IPS-18c (cell line): ENCODE measurements at regions not wholly inside any gene's neighbourhood (a gene's known extent, or its start where the extent isn't known, plus 50 kb on each side); places are given as distances from the start of the nearest gene placed in this dataset.

ENCODE experiments used
- H3K4me3 ChIP-seq: 2 replicates; pipeline ENCODE4 v1.7.0; 2013; ENCODE audit warnings: low read depth, mild to moderate bottlenecking, low read length, moderate library complexity; ENCODE audit not compliant: insufficient read depth
- H3K9me3 ChIP-seq: one replicate; pipeline ENCODE4 v1.6.1; 2013; ENCODE audit warnings: mild to moderate bottlenecking, low read length, moderate library complexity; ENCODE audit not compliant: control insufficient read depth, insufficient read depth

DNA sequence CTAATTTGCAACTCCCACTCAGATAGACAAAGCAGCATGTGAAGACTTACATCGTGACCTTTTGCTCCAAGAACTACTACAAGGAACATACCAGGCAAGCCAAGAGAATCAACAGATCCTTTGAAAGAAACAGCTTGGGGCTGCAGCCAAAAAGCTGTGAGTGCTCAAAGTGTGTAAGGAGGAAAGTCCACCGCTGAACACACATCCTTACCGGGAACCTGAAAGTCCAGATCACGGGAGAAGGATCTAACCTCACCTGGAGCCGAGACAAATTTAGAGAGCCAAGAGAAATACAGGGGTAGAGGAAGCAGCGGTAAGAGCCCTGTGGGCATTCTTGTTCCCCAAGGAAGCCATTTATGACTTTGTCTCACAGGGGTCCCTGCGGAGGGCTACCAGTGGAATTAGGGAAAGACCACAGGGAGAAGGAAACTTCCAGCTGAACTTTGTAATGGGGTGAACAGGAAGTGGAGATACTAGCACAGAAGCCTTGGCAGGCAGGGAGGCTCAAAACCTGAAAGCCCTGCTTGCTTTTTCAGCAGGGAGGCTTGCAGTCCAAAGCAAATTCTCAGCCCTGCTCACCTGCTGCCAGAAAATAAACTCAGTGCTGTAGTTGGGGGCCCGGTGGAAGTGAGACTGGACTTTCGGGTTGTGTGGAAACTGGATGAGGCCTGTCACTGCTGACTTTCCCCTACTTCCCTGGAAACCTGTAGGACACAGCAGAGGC lies 350.2 kb downstream of the DTWD2 start:
- H3K9me3 ChIP-seq = no peaks in the 10 kb centered on the region
- no peak overlapping the region for H3K4me3 ChIP-seq

DNA sequence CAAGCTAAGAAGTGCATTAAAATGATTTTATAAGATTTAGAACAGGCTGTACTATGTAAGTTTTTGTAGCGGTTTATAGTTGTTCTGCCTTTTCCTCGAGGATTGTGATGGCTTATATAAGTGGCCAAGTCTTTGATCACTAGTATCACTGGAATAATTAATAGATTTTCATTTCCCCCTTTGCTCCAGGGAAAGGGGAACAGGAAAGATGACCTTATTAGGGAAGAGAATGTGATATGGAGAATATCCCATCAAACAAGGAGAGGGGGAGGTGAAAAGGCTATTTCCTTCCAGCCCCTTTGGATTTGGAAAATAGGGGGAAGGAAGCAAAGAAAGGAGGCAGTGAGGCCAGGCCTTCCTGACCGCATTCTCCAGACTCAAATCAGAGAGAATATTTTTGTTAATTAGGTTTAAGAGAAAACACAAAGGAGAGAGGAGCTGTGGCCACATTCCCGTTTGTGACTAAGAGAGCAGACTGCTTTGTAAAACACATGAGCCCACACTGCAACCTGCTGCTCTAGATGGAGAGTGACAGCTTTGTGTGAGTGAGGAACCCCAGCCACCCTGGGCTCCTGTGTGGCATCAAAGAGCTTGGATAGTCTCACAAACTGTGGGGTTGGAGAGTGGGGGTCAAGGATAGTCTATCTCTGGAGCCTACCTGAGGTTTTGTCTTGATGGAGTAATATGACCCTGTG lies 359.5 kb downstream of the DTWD2 start:
- no peaks in the 10 kb centered on the region for H3K9me3 ChIP-seq
- no peak overlapping the region for H3K4me3 ChIP-seq

DNA sequence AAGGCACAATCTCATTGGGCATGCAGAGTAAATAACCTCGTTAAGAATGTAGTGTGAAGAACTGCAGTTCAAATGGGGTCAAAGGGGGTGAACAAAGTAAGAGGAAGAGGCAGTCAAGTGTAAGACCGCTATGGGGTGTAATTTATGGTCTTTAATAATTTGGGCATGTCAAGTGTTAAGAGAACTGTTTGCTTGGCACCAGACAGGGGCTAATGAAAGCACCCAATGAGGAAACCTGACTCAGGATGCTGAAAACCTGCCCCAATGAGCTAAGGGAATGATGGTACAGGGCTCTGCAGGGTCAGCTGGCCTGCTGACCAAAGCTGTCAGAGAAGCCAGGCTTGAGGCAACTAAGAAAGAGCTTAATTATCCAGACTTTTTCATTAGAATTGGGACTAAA lies 368.1 kb downstream of the DTWD2 start:
- Histone ChIP-seq H3K9me3 (no peaks in the 10 kb centered on the region), H3K4me3 (no peak overlapping the region)

DNA sequence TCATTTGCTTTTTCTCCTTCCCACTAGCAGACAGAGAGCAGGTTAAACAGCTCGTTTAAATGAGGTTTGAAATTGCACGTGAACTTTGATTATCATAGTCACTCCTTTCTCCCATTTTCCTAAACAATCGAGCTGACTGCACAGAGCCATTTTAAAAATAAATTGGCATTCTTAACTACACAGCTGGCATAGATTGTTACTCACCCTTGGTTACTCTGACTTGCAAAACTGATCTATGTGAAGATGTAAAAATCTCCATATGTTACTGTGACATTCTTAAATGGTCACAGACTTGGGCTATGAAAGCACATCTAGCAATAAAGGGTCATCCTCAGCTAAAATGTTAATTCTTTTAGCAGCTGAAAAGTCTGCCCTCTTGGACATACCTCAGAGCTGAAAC lies 368.5 kb downstream of the DTWD2 start:
- H3K4me3 ChIP-seq = no peak overlapping the region

DNA sequence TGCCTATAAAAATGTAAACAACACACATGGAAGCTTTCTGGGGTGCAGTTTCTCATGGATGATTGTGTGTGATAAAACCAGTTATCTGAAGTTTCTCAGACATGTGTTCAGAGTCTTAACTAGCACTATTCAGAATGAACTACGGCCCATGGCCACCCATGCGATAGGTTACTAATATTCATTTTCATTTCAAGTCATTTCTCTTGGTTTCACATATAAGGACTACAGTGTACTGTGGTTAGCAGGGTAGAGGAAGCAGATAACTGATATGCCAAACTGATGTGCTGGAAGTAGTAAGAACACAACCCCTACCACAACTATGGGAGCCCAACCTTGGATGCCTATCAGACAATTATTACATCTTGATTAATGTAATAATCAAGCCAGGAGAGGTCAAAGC lies 372.1 kb downstream of the DTWD2 start:
- Histone ChIP-seq H3K9me3 (no peaks in the 10 kb centered on the region), H3K4me3 (no peak overlapping the region)

More for the DNA sequence above, 368.5 kb downstream of the DTWD2 start:
- no peaks in the 10 kb centered on the region for H3K9me3 ChIP-seq

DNA sequence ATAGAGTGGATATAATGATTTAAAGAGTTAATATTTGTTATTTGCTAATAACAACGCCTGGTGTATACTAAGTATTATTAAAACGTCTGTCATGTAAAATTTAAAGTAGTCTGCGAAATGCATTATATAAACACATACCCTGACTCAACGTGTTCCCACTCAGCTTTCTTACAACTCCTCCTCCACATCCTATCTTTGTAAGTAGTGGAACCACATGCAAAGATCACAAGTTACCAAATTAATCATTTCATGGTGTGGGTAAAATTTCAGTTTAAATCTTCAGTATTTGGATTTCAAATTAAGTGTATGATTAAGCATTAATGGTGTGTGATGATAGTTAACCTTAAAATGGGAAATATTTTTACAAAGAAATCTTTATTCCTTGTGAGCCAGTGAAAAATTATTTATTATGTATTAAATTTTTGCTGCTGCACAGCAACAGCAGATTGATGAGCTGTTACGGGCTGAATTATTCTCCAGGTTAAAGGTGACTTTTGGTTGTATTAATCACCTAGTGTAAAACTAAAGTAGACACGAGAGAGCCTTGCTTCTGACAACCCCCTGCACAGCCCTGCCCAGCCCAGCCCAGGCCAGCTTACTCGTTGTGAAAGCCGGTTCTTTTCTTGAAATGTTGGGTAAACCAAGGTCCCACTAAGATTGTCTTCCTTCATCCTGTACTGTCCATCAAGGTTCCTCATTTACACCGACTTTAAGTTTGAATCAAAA lies 373.5 kb downstream of the DTWD2 start:
- H3K9me3 ChIP-seq = no peaks in the 10 kb centered on the region

DNA sequence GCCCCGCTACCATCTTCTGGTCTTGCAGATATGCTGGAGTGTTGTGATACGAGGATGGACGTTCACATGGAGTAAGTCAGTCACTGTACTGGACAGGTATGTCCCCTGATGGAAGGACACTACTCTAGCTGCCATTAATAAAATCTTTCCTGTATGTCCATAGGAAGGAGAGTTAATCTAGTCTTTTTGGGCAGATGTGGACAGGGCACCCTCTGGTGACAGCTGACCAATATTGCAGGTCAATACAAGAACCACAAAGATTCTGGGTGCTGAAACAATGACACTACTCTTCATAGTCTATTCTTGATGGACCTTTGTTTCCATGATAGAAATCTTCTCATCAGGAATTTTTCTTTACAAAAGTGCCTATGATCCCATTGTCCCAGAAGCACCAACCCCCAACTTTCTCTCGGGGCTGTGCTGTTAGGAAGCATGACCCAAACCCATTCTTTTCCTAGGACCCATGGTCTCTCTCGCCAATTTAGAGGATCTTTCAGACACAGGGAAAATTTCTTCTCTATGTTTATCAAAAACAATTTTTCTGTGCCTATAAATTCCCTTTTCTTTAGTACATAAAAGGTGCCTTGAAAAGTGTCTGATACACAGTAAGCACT lies 376.9 kb downstream of the DTWD2 start:
- Histone ChIP-seq H3K4me3 (no peak overlapping the region), H3K9me3 (no peaks in the 10 kb centered on the region)

More for the DNA sequence above, 373.5 kb downstream of the DTWD2 start:
- no peak overlapping the region for H3K4me3 ChIP-seq

DNA sequence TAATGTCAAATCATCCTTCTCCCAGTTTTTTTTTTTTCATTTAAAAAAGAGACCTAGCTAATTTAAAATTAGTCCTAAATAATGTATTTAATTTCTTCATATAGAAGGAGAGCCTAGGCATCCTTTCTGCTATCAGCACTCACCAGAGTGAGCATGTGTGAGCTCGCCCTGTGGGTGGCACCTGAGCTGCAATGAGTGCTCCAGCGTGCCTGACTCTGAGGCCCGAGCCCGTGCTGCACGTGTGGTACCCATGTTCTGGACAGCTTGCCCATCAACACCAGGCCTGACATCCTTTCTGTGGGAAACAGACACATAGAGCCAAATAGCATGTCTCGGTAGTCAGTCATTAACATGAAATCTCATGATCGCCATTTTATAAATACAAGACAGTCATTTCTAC lies 381.4 kb downstream of the DTWD2 start:
- Histone ChIP-seq H3K9me3 (no peaks in the 10 kb centered on the region), H3K4me3 (no peak overlapping the region)

DNA sequence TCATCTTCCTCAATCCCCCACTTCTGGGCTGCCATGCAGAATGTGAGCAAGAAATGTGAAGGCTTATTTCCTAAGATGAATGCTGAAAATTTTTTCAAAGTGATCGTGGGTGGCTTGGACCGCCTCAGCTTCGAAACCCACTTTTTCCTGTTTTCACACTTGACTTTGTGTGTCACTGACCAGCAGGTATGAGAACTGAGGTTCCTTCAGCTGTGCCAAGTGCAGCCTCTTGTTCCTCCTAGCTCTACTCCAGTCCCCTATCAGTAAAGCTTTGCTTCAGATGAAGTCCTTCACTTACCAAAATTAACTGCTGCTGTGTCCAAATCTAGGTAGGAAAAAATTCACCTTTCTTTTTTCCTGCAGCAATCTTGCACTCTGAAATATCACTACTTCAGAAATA lies 382.6 kb downstream of the DTWD2 start:
- no peak overlapping the region for H3K4me3 ChIP-seq
- H3K9me3 ChIP-seq = no peaks in the 10 kb centered on the region

DNA sequence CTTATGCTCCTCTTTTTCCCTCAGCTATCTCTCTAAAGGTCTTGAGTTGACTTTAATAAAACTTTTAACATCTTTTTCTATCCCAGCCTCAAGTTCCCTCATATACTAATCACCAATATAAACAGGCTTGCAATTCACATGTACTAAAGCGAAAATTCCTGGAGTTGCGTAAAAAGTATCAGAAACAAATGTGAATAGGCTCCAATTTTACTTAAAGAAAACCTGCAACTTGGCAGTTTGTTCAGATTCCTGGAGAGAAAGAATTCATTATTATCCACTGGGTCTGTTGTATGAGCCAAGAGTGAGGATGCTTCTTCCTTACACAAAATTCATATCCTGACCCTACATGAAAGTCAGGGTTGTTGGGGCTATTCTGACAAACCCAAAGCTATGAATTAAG lies 384.2 kb downstream of the DTWD2 start:
- no peaks in the 10 kb centered on the region for H3K9me3 ChIP-seq
- H3K4me3 ChIP-seq = no peak overlapping the region

DNA sequence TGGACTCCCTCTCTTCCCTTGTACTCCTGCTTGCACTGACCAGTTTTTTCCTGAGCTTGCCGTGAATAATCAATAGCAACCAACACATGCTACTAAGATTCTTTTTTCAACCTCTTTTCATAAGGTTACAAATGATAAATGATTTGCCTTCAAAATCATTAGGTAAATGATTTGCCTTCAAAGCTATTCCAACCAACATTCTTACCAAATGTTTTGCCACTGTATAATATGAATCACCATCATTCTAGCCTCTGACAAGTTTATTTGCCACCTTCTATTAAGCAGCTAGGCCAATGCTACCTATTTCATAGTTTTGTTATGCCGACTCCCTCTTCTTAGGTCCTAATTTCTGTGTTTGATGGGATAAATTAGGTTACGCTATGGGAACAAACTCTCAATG lies 385.1 kb downstream of the DTWD2 start:
- Histone ChIP-seq H3K9me3 (no peaks in the 10 kb centered on the region), H3K4me3 (no peak overlapping the region)

DNA sequence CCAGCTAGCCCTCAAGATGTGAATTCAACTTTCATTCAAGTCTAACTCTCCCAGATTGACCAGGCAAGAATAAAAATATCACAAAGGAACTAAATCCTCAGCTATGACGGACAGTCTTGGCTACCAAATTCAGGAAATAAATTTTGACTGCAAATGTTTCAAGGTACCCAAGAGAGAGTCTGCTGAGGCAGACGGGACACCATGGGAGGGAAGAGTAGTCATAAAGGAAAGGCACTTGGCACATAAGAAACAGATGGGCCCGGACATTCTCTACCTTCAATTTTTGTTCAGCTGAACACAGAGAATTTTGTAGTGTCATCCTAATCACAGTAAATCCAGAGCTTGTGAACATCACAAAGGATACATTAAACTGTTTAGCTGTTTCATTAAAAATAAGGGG lies 390.0 kb downstream of the DTWD2 start:
- Histone ChIP-seq H3K9me3 (no peaks in the 10 kb centered on the region), H3K4me3 (no peak overlapping the region)

DNA sequence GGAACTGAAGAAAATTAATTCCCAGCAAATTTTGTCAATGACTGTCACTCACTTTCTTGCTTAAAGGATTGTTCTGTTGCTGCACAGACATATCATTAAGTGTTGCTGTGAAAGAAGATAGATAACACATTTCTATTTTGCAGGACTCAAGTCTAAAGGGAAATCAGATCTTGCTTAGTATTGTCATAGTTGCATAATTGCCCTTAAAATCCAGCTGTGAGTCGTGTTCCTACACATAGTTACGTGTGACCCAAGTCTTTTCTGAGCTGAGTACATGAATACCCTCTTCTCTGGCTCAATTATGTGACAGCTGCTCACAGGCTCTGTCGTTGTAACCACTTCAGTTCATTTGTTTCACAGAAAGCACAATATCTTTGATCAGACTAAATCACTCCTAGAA lies 390.8 kb downstream of the DTWD2 start:
- Histone ChIP-seq H3K4me3 (no peak overlapping the region), H3K9me3 (no peaks in the 10 kb centered on the region)

DNA sequence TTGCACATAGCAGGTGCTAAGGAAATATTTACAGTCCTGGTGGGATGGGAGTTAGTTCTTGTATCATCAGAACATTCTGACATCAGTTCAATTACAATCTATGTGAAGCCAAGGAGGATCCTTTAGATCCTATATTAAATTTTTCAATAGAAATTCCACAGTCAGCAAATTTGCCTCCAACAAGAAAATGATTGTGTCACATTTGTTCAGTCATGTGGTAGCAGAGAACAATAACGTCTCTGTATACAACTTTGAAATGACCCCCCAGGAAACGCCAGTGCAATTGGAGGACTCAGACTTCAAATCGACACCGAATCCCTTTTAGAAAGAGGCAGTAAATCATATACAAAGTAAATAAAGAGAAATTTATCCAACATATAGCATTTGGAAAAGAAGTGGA lies 392.1 kb downstream of the DTWD2 start:
- no peak overlapping the region for H3K4me3 ChIP-seq
- no peaks in the 10 kb centered on the region for H3K9me3 ChIP-seq

DNA sequence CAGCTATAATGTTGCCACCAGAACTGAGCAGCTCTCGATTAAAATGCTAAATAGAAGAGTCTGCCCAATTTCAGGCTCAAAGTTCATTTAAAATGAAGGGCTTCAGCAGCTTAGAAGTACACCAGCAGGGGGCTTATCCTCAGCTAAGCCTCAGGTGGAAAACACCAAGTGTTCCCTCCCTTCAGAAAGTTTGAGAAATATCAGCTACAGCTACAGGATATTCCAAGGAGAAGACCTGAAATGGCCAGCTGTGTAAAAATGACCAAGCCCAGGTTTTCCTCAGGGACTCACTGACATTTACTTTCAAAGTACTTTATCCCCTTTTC lies 395.4 kb downstream of the DTWD2 start:
- no peak overlapping the region for H3K4me3 ChIP-seq
- H3K9me3 ChIP-seq = no peaks in the 10 kb centered on the region

DNA sequence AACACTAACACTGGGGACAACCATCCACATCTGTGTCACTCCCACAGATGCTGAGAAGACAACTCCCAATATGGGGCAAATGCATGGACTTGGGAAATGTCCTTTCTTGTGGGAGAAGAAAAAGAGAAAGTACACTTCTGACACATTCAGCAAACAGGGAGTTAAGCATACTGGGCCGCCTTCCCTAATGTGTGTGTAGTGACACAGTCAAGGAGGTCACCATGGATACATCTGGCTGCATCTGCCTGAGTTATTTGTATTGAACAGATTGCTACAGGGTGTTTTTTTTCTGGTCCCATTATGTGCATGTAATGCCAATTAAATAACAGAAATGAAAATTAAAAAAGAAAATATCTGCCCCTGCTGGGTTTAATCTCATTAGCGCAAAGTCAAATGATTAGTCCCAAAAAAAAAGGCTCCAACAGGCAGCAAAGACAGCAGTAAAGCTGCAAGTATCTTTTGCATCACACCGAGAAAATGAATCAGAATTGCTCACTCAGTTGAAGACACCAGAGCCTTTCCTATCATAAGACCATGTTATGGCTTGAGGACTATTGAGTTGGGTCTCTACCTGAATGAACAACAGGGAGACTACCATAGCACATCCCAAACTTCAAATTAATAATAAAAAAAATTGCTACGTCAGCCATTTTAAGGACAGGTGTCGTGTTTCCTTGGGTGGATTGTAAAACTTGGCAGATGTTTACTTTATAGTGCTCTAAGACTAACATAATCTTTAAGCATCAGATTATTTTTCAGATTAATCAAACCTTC lies 395.9 kb downstream of the DTWD2 start:
- no peak overlapping the region for H3K4me3 ChIP-seq
- no peaks in the 10 kb centered on the region for H3K9me3 ChIP-seq

DNA sequence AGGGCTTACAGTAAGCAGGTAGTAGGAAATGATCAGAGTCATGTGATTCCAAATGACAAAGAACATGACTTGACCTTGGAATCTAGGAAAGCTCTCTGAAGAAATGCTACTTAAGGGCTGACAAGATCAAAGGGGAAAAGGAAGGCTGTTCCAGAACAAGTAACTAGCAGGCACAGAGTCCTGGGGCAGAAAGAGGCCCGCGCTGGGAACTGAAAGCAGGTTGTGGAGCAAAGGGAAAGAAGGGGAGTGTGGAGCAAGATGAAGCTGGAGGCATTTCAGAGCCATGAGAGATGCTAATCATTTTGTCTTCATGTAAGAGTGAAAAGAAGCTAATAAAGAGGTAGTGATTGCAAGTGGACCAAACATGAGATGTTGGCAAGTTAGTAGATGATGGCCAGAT lies 397.5 kb downstream of the DTWD2 start:
- H3K4me3 ChIP-seq = no peak overlapping the region
- no peaks in the 10 kb centered on the region for H3K9me3 ChIP-seq
